ENCODE measurements at regions not wholly inside any gene's neighbourhood (a gene's known extent, or its start where the extent isn't known, plus 50 kb on each side); places are given as distances from the start of the nearest gene placed in this dataset.

DNA sequence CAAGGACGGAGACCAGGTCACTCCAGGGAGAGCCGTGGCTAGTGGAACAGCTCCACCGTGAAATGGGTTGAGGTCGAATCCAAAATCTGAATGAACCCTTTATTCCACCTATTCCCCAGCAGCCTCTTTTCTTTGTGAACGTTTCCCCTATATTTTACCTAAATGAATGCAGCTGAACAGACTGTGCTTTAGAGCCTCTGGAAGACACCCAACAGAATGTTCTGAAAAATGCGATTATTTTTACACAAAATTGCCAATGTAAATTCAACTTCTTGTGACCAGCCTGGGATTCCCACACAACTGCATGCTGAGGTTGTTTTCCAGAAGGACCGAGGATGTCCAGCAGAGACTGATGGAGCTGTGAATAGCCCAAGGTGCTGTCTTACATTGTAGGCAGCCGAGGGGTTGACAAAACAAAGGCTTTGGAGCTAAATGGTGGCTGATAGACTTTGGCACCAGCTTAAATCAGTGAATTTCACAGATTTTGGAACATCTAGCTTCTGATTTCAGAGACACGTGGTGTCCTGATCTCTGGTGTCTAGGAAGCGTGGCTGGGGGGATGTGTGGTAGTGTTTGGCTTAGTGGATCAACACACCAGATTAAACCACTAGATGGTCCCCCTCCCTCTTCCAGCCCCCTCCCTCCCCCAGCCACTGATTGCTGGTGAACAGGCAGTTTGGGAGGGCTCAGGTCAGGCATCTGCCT is 150.4 kb downstream of the ZNF664 start:
- TF ChIP-seq, protein P1, sequence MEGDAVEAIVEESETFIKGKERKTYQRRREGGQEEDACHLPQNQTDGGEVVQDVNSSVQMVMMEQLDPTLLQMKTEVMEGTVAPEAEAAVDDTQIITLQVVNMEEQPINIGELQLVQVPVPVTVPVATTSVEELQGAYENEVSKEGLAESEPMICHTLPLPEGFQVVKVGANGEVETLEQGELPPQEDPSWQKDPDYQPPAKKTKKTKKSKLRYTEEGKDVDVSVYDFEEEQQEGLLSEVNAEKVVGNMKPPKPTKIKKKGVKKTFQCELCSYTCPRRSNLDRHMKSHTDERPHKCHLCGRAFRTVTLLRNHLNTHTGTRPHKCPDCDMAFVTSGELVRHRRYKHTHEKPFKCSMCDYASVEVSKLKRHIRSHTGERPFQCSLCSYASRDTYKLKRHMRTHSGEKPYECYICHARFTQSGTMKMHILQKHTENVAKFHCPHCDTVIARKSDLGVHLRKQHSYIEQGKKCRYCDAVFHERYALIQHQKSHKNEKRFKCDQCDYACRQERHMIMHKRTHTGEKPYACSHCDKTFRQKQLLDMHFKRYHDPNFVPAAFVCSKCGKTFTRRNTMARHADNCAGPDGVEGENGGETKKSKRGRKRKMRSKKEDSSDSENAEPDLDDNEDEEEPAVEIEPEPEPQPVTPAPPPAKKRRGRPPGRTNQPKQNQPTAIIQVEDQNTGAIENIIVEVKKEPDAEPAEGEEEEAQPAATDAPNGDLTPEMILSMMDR (conservative IDR thresholded peaks at IDR 0.05; ENCODE audit: low read length), result no peak
- no peak for TF ChIP-seq EZH2phosphoT487 (IDR thresholded peaks at IDR 0.05; ENCODE audit: borderline replicate concordance, low read depth, low read length)
